Smooth muscle cell (in vitro differentiated cells): ENCODE measurements at regions not wholly inside any gene's neighbourhood (a gene's known extent, or its start where the extent isn't known, plus 50 kb on each side); places are given as distances from the start of the nearest gene placed in this dataset.

Source experiments
- DNase-seq: peaks from one replicate; lab custom pipeline; 2025; ENCODE audit not compliant: unreplicated experiment; lab: John Stamatoyannopoulos, UW
- H2AFZ ChIP-seq: fragments of 200-600 bp; sonication (generic); 2 replicates; pipeline ENCODE4 v1.6.0; 2016; ENCODE audit warnings: antibody characterized with exemption, low read depth, mild to moderate bottlenecking
- H3F3A ChIP-seq: fragments of 200-600 bp; sonication (generic); 2 replicates; pipeline ENCODE4 v1.6.0; 2017; ENCODE audit warnings: antibody characterized with exemption, low read depth
- H3K27ac ChIP-seq: fragments of 200-600 bp; sonication (generic); 2 replicates; pipeline ENCODE4 v1.5.1; 2016; ENCODE audit warnings: low read depth, mild to moderate bottlenecking
- H3K27me3 ChIP-seq: fragments of 200-600 bp; sonication (generic); 2 replicates; pipeline ENCODE4 v1.6.1; 2016; ENCODE audit warnings: low read depth, mild to moderate bottlenecking
- H3K36me3 ChIP-seq: fragments of 200-600 bp; sonication (generic); 2 replicates; pipeline ENCODE4 v1.5.1; 2016; ENCODE audit warnings: low read depth
- H3K4me1 ChIP-seq: fragments of 200-600 bp; sonication (generic); 2 replicates; pipeline ENCODE4 v1.5.1; 2016; ENCODE audit warnings: low read depth
- H3K4me2 ChIP-seq: fragments of 200-600 bp; sonication (generic); 2 replicates; pipeline ENCODE4 v1.6.0; 2016; ENCODE audit warnings: mild to moderate bottlenecking
- H3K4me3 ChIP-seq: fragments of 200-600 bp; sonication (generic); 2 replicates; pipeline ENCODE4 v1.5.1; 2016; ENCODE audit warnings: mild to moderate bottlenecking
- H3K79me2 ChIP-seq: fragments of 200-600 bp; sonication (generic); 2 replicates; pipeline ENCODE4 v1.6.0; 2016; ENCODE audit warnings: low read depth, mild to moderate bottlenecking
- H3K9ac ChIP-seq: fragments of 200-600 bp; sonication (generic); 2 replicates; pipeline ENCODE4 v1.6.0; 2016; ENCODE audit warnings: low read depth
- H3K9me3 ChIP-seq: fragments of 200-600 bp; sonication (generic); replicated peaks from 2 replicates; pipeline ENCODE4 v1.5.1; 2016; ENCODE audit warnings: low read depth
- H4K20me1 ChIP-seq: fragments of 200-600 bp; sonication (generic); 2 replicates; pipeline ENCODE4 v1.6.0; 2016; ENCODE audit warnings: low read depth
- WGBS: methylation state at CpG from one replicate; pipeline ENCODE4 v1.1.7; 2016; ENCODE audit warnings: low lambda C conversion rate; 5-methylcytosine and 5-hydroxymethylcytosine counted together
- TF ChIP-seq, protein P1 (sequence below): fragments of 200-600 bp; sonication (generic); IDR thresholded peaks from 2 replicates; pipeline ENCODE4 v1.5.1; 2017; ENCODE audit warnings: borderline replicate concordance, mild to moderate bottlenecking, antibody characterized with exemption; ENCODE audit not compliant: insufficient read depth, poor library complexity, severe bottlenecking

DNA sequence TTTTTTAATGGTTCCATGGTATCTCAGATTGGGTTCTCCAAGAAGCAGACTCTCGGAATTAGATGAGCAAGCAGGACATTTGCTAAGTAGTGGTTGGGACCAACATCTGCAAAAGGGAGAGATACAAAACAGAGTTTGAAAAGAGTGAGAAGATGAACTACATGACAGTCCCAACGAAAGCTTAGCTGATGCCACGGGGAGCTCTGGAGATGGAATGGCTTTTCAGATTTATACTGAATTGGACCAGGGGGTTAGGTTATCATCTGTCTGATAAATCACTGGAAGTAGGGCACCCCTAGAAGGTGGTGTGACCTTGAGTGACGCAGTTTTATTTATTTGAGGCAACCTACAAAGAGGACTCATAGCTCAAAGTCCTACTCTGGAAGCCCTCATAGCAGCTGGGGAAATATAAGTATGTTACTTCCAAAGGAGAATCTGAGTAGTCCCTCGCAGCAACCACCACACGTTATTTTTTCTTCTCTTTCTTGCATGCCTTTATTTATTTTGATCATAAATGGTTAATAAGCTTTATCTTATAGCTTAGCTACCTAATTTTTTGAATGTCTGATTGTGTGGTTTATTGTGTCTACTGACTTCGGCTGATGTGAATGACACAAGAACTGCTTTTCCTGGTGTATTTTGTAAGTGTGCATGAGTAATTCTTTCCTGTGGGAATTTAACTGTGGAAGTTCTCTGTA is 815.4 kb downstream of the SQOR start:
- H3K4me3 ChIP-seq, result no peak overlapping the region
- H3K4me1 ChIP-seq, result no peaks in the 10 kb centered on the region
- H4K20me1 ChIP-seq, result no peaks in the 10 kb centered on the region
- 83% methylated on average over 7 of the region's 7 CpGs for WGBS
- H3K27me3 ChIP-seq, result no peaks in the 10 kb centered on the region
- H3K79me2 ChIP-seq, result no peaks in the 10 kb centered on the region
- TF ChIP-seq, protein P1, sequence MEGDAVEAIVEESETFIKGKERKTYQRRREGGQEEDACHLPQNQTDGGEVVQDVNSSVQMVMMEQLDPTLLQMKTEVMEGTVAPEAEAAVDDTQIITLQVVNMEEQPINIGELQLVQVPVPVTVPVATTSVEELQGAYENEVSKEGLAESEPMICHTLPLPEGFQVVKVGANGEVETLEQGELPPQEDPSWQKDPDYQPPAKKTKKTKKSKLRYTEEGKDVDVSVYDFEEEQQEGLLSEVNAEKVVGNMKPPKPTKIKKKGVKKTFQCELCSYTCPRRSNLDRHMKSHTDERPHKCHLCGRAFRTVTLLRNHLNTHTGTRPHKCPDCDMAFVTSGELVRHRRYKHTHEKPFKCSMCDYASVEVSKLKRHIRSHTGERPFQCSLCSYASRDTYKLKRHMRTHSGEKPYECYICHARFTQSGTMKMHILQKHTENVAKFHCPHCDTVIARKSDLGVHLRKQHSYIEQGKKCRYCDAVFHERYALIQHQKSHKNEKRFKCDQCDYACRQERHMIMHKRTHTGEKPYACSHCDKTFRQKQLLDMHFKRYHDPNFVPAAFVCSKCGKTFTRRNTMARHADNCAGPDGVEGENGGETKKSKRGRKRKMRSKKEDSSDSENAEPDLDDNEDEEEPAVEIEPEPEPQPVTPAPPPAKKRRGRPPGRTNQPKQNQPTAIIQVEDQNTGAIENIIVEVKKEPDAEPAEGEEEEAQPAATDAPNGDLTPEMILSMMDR, result no peak
- H3K27ac ChIP-seq, result no peak overlapping the region
- H3K36me3 ChIP-seq, result no peaks in the 10 kb centered on the region
- no peak overlapping the region for H3K9ac ChIP-seq
- H3K9me3 ChIP-seq, result no peaks in the 10 kb centered on the region
- no peak overlapping the region for H2AFZ ChIP-seq
- H3K4me2 ChIP-seq, result no peak overlapping the region
- H3F3A ChIP-seq, result no peaks in the 10 kb centered on the region
- DNase-seq, result no peak

DNA sequence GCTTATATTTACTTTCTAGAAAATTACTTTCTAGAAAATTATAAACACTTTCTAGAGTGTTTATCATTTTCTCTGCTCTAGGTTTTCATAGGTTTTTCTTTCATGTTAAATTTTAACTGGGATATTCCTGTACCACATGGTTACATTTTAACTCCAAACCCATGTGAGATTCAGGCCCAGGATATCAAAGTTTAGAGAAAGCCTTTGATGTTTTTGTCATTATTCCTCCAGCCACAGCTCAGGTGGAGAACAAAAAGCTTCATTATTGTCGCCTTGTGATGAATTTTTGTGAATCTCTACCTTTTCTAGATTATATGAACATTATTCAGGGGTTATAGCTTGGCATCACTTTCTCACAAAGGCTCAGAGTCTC is 816.0 kb downstream of the SQOR start:
- H3K4me1 ChIP-seq, result no peaks in the 10 kb centered on the region
- H3F3A ChIP-seq, result no peaks in the 10 kb centered on the region
- H3K4me3 ChIP-seq, result no peak overlapping the region
- H3K9ac ChIP-seq, result no peak overlapping the region
- WGBS, result 97% methylated on average over 1 of the region's 1 CpG
- no peaks in the 10 kb centered on the region for H3K79me2 ChIP-seq
- H3K4me2 ChIP-seq, result no peak overlapping the region
- H2AFZ ChIP-seq, result no peak overlapping the region
- H4K20me1 ChIP-seq, result no peaks in the 10 kb centered on the region
- TF ChIP-seq, protein P1, result no peak
- H3K9me3 ChIP-seq, result no peaks in the 10 kb centered on the region
- no peaks in the 10 kb centered on the region for H3K36me3 ChIP-seq
- H3K27me3 ChIP-seq, result no peaks in the 10 kb centered on the region
- no peak for DNase-seq
- H3K27ac ChIP-seq, result no peak overlapping the region

DNA sequence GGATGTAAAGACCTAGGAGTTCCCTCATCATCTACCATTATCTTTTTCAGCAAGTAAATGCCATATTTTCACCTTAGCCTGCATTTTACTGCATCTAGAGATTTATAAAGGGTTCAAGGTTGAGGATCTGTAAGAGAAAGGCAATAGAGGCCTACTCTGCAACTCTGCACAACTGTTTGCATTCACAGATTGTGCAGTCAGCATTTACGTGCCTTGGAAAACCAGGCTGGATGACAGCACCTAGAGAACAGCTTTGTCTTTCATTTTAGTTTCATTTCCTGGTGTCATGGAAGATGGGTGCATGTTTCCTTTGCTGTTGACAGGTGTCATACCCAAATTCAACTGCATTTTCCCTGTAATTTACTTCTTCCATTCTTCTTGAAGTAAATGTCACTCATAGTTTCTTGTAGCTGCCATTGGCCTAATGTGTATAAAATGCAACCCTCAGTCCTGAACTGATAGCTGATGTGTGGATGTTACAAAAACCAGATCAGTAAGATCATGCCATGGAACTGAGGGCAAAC is 817.5 kb downstream of the SQOR start:
- Histone ChIP-seq H4K20me1 (no peaks in the 10 kb centered on the region), H3K4me3 (no peak overlapping the region), H3K27me3 (no peaks in the 10 kb centered on the region), H2AFZ (no peak overlapping the region), H3K4me1 (no peaks in the 10 kb centered on the region), H3K36me3 (no peaks in the 10 kb centered on the region), H3F3A (no peaks in the 10 kb centered on the region), H3K4me2 (no peak overlapping the region), H3K9me3 (no peaks in the 10 kb centered on the region), H3K79me2 (no peaks in the 10 kb centered on the region), H3K9ac (no peak overlapping the region), H3K27ac (no peak overlapping the region)
- 38% methylated on average over 1 of the region's 1 CpG for WGBS
- DNase-seq, result no peak
- TF ChIP-seq, protein P1, result no peak

DNA sequence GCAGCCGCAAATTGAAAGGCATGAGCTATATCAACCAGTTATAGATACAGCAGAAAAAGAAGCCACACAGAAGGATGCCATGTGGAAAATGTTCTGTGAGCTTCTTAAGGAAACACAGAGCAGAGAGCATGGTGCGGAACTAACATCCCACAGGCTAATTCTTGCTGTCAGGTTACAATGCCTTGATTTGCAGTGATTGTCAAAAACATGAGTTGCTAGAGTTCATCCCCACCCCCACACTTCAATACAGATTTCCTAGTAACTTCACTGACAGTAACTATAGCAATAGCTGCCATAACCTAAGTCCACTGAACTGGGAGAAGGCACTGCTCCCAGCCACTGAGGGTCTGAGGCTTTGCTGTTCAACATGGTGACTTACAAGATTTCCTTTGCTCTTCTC is 821.6 kb downstream of the SQOR start:
- Histone ChIP-seq H3K9ac (no peak overlapping the region), H3K79me2 (no peaks in the 10 kb centered on the region), H2AFZ (no peak overlapping the region), H3K36me3 (no peaks in the 10 kb centered on the region), H3F3A (no peaks in the 10 kb centered on the region), H3K27ac (no peak overlapping the region), H3K4me3 (no peak overlapping the region), H3K4me1 (no peaks in the 10 kb centered on the region), H3K4me2 (no peak overlapping the region), H3K9me3 (no peaks in the 10 kb centered on the region), H3K27me3 (no peaks in the 10 kb centered on the region), H4K20me1 (no peaks in the 10 kb centered on the region)
- no peak for DNase-seq
- TF ChIP-seq, protein P1, result no peak
- 98% methylated on average over 2 of the region's 2 CpGs for WGBS
